Prostate gland (tissue), 2 donors: ENCODE measurements at regions not wholly inside any gene's neighbourhood (a gene's known extent, or its start where the extent isn't known, plus 50 kb on each side); places are given as distances from the start of the nearest gene placed in this dataset.

Experiments
- DNase-seq: peaks from one replicate; pipeline ENCODE4 v3.0.0-alpha.2; 2019; ENCODE audit warnings: low spot score
- H3K27ac ChIP-seq, 2 donors: fragments of 200-600 bp; sonication (generic); 2 replicates each; pipeline ENCODE4 v1.5.1; 2017 to 2019
- H3K27me3 ChIP-seq: fragments of 200-600 bp; sonication (generic); replicated peaks from 2 replicates; pipeline ENCODE4 v1.5.1; 2019; ENCODE audit not compliant: insufficient read depth
- H3K36me3 ChIP-seq, 2 donors: fragments of 200-600 bp; sonication (generic); 1 replicate in 1 of 2; 2 replicates in 1 of 2; pipeline versions ENCODE4 v1.5.1 to v1.8.1; 2017 to 2019
- H3K4me1 ChIP-seq: fragments of 200-600 bp; sonication (generic); replicated peaks from 2 replicates; pipeline ENCODE4 v1.5.1; 2019
- H3K4me3 ChIP-seq, 2 donors: fragments of 200-600 bp; sonication (generic); 2 replicates each; pipeline ENCODE4 v1.5.1; 2017 to 2019
- H3K9me3 ChIP-seq: fragments of 200-600 bp; sonication (generic); 2 replicates; pipeline ENCODE4 v1.5.1; 2017
- CTCF ChIP-seq, 4 experiments: fragments of 200-600 bp in 2 of 4; fragments of 450-650 bp in 2 of 4; sonication (generic) in 2 of 4; IDR thresholded peaks; 1 replicate in 3 of 4; 2 replicates in 1 of 4; pipeline ENCODE4 v1.5.1; 2016 to 2019; ENCODE audit warnings: antibody characterized with exemption in 4 of 4, mild to moderate bottlenecking in 2 of 4, moderate library complexity in 2 of 4
- POLR2A ChIP-seq: fragments of 450-650 bp; IDR thresholded peaks from one replicate; pipeline ENCODE4 v1.6.1; 2016; ENCODE audit warnings: antibody characterized with exemption, mild to moderate bottlenecking
- POLR2AphosphoS5 ChIP-seq: sonication (generic); formaldehyde crosslinking; IDR thresholded peaks from one replicate; pipeline ENCODE4 v1.6.1; 2017; ENCODE audit warnings: antibody characterized with exemption
- WGBS: methylation state at CpG from one replicate; pipeline ENCODE4 v1.1.5; 2018; 5-methylcytosine and 5-hydroxymethylcytosine counted together
- intact Hi-C: fragments of 100-400 bp; cut with DNase I; formaldehyde crosslinking; loops from one replicate; pipeline ENCODE4 v1.14.2; 2022

GRCh38 chr2:137865954-137866540 lies 98.2 kb upstream of the HNMT start:
- Histone ChIP-seq H3K36me3 (no peaks in the 10 kb centered on the region), H3K4me3 (no peak overlapping the region), H3K27ac (no peak overlapping the region), H3K9me3 (no peaks in the 10 kb centered on the region), H3K4me1 (no peaks in the 10 kb centered on the region), H3K27me3 (no peaks in the 10 kb centered on the region)
- WGBS: 14% methylated on average over 2 of the region's 2 CpGs
- TF ChIP-seq CTCF (IDR thresholded peaks at IDR 0.05) (peak; percentile 14 to 60 (median 48)), POLR2A (no peak), POLR2AphosphoS5 (no peak)
- DNase-seq: peak; percentile 15
- intact Hi-C loops: no loop called here

DNA sequence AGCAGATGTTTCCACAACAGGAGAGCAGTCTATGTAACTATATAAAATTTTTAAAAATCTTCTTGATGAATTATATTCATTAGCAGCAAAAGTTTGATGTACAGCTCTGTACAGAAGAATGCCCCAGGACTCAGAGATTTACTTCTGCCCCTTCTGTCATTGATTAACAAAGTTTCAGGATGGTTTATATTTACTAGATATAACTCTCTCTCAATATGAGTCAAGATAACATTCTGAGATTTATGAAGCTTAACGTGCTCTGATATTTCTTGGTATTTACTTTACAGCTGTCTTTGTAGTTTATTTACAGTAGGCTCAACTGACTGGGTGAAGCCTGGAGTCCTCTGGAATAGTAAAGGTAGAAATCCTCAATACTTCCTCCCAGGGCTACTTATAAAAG lies 93.6 kb upstream of the HNMT start:
- intact Hi-C loops: no loop called here
- Histone ChIP-seq H3K4me3 (no peak overlapping the region), H3K27me3 (no peaks in the 10 kb centered on the region), H3K36me3 (no peaks in the 10 kb centered on the region), H3K4me1 (no peaks in the 10 kb centered on the region), H3K9me3 (no peaks in the 10 kb centered on the region), H3K27ac (no peak overlapping the region)
- no peak for TF ChIP-seq CTCF (IDR thresholded peaks at IDR 0.05)
- no peak for TF ChIP-seq POLR2AphosphoS5
- TF ChIP-seq POLR2A: no peak
- WGBS: 9% methylated on average over 1 of the region's 1 CpG
- no peak for DNase-seq

DNA sequence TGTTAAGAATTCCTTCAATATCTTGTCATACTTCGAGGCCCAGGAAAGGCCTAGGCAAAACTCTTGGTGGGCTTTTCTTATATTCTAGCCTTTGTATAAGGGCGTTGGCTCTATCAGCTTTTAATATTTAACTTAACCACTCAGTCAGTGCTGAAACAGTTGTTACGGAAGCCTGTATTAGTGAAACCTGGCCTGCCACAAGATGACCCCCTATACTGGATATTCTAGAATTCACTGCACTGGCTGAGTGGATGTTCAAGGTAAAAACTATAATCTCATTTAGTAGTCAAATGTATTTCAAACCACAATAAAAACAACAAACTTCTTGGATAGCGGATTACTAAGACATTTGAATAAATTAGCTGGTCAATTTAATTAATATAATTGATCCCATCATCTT lies 91.7 kb upstream of the HNMT start:
- Histone ChIP-seq H3K27me3 (no peaks in the 10 kb centered on the region), H3K4me3 (no peak overlapping the region), H3K9me3 (no peaks in the 10 kb centered on the region), H3K4me1 (no peaks in the 10 kb centered on the region), H3K36me3 (no peaks in the 10 kb centered on the region), H3K27ac (no peak overlapping the region)
- TF ChIP-seq CTCF (IDR thresholded peaks at IDR 0.05) (no peak), POLR2AphosphoS5 (no peak), POLR2A (no peak)
- WGBS: 97% methylated on average over 4 of the region's 4 CpGs
- DNase-seq: no peak
- intact Hi-C loops: no loop called here

DNA sequence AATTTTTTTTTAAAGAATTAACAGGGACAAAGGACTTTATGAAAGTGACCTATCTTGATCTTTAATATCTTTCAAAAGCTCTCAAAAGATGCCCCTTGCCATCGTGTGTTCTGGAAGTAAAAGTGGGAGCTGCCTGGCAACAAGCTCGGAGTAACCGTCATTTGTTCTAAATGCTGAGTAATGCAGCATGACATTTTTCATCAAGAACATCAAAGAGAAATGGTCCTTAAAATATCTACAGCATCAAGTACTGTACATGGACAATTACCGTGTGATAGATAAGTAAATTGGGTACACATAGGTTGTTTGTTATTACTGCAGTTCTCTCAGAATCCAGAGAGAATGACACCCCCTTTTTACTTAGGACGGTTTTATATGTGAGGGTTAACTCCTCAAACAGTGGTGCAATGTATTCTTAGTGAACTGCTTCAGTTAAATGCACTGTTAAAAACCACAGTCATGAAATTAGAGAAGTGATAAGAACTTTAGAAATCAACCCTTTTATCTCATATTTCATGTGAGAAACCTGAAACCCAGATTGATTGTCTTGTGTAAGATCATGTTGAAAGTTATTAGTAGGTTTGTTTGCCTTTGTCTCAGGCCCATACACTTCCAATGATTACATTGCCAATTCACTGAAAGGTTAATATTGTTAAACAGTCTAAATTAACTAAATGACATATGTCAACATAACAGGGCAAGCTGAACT lies 90.6 kb upstream of the HNMT start:
- intact Hi-C loops: no loop called here
- H3K9me3 ChIP-seq: no peaks in the 10 kb centered on the region
- no peak for TF ChIP-seq POLR2A
- no peak for TF ChIP-seq POLR2AphosphoS5
- TF ChIP-seq CTCF (IDR thresholded peaks at IDR 0.05): no peak
- DNase-seq: no peak
- no peak overlapping the region for H3K27ac ChIP-seq
- H3K27me3 ChIP-seq: no peaks in the 10 kb centered on the region
- no peaks in the 10 kb centered on the region for H3K36me3 ChIP-seq
- H3K4me3 ChIP-seq: no peak overlapping the region
- WGBS: 14% methylated on average over 5 of the region's 5 CpGs
- no peaks in the 10 kb centered on the region for H3K4me1 ChIP-seq

- Histone ChIP-seq H3K9me3 (no peaks in the 10 kb centered on the region), H3K27ac (no peak overlapping the region), H3K27me3 (no peaks in the 10 kb centered on the region), H3K4me3 (no peak overlapping the region), H3K36me3 (no peaks in the 10 kb centered on the region), H3K4me1 (no peaks in the 10 kb centered on the region)
- no peak for DNase-seq
- 94% methylated on average over 1 of the region's 1 CpG for WGBS
- intact Hi-C loops: no loop called here
- TF ChIP-seq POLR2AphosphoS5 (no peak), CTCF (IDR thresholded peaks at IDR 0.05) (no peak), POLR2A (no peak)
Measured at GRCh38 chr2:137879121-137879520, 85.2 kb upstream of the HNMT start.
